ENCODE measurements at regions not wholly inside any gene's neighbourhood (a gene's known extent, or its start where the extent isn't known, plus 50 kb on each side); places are given as distances from the start of the nearest gene placed in this dataset.
A peak's percentile ranks its signal among the peaks of the same experiment; 100 is the strongest.
"Not testable (repeated sequence)": the region's sequence is repeated elsewhere in the genome, so short reads cannot be mapped to it uniquely, and the experiment has no call there.

DNA sequence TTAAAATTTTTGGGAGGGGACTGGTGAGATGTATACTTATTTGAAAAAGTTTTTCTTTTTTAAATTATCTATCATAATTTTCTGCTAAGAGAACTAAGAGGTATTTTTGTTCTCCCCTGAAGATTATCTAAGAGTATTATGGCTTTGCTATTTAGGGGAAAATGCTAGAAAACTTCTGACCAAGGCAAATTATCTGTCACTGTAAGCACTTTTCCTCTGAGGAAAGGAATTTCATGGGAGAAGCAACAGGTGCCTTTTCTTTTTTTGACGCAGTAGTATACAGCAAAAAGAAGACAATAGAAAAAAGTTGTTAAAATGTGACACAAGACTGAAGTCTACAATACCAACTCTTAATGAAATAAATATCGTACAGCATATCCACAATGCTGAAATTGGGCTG lies 201.6 kb upstream of the NANOGP8 start:
- H3K27ac ChIP-seq: no peak overlapping the region
- DNase-seq (ENCODE audit: low read depth, low spot score): no peak

DNA sequence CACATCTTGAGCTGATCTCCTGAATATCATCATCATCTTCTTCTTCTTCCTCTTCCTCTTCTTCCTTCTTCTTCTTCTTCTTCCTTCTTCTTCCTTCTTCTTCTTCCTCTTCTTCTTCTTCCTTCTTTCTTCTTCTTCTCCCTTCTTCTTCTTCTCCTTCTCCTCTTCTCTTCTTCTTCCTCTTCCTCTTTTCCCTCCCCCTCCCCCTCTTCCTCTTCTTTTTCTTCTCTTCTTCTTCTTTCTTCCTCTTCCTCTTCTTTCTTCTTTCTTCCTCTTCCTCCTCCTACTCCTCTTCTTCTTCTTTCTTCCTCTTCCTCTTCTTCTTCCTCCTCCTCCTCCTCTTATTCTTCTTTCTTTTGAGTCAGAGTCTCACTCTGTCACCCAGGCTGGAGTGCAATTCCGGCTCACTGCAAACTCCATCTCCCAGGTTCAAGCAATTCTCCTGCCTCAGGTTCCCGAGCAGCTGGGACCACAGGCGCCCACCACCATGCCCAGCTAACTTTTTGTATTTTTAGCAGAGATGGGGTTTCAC lies 197.9 kb upstream of the NANOGP8 start:
- DNase-seq (ENCODE audit: low read depth, low spot score): no peak
- H3K27ac ChIP-seq: no peak overlapping the region

- no peak overlapping the region for H3K27ac ChIP-seq
- DNase-seq (ENCODE audit: low read depth, low spot score): no peak
Observed at GRCh38 chr15:35281515-35281914, 196.4 kb upstream of the NANOGP8 start.

DNA sequence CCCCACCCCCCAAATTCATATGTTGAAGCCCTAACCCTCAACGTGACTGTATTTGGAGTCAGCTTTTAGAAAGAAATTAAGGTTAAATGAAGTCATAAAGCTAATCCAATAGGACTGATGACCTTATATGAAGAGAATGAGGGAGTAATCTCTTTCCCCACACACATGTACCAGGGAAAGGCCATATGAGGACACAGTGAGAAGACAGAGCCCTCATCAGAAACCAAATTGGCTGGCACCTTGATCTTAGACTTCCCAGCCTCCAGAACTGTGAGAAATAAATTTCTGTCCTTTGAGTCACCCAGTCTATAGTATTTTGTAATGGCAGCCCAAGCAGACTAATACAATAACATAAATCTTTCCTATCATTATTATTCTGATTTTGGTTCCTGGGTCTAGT lies 194.7 kb upstream of the NANOGP8 start:
- DNase-seq (ENCODE audit: low read depth, low spot score): no peak
- H3K27ac ChIP-seq: peak overlapping the region; percentile 17

GRCh38 chr15:35271371-35272043 lies 186.4 kb upstream of the NANOGP8 start:
- DNase-seq (ENCODE audit: low read depth, low spot score): no peak
- no peak overlapping the region for H3K27ac ChIP-seq

DNA sequence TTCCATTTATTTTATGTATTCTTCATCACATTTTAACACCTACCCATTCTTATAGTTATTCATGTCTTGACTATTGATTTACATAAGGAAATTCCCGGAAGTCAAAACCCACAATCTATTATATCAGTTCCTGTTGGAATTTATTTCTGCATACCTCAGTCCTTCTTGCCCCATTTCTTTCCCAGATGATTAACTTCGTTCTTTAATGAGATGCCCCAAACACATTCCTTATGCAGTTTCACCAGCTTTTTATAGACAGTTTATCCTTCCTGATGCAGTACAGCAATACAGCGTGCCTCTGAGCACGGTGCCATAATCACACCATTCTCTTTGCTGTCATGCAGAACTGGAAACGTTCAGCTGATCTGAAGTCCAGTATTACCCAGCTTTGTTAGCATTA lies 175.8 kb upstream of the NANOGP8 start:
- DNase-seq (ENCODE audit: low read depth, low spot score): no peak
- no peak overlapping the region for H3K27ac ChIP-seq

DNA sequence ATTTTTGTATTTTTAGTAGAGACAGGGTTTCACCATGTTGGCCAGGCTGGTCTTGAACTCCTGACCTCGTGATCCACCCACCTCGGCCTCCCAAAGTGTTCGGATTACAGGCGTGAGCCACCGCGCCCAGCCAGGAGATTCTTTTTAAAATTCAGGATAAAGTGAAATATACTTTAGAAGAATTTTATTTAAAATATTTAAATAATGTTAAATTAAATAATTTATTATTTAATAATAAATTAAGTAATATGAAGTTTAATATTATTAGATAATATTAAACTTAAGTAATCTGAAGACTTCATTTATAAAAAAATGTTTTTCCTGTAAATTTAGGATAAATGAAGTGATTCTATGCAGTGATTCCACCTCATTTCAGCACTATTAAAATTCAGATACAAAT lies 175.2 kb upstream of the NANOGP8 start:
- DNase-seq (ENCODE audit: low read depth, low spot score); H3K27ac ChIP-seq: not testable (repeated sequence)

DNA sequence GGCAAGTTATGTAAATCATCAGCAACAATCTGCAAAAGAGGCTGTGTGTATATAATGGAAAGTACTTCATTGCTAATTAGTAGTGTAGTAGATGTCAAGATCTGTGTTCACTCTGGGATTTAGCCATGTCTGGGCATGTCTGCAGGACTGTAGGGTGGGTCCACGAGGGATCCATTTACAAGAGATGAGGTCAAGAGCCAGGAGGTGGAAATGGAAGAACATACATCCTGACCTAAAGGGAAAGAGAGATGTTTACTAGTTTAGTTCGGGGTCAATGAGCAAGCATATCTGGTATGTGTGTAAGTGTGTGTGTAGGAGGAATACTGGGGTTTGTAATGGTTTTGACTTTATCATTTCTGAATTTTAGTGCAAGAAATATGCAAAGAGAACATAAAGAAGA lies 171.5 kb upstream of the NANOGP8 start:
- H3K27ac ChIP-seq: peak overlapping the region; percentile 46
- peak; percentile 18 for DNase-seq (ENCODE audit: low read depth, low spot score)

- peak overlapping the region; percentile 46 for H3K27ac ChIP-seq
- DNase-seq (ENCODE audit: low read depth, low spot score): no peak
Observed at GRCh38 chr15:35256141-35256540, 171.0 kb upstream of the NANOGP8 start.

GRCh38 chr15:35254908-35255307 lies 169.8 kb upstream of the NANOGP8 start:
- H3K27ac ChIP-seq; DNase-seq (ENCODE audit: low read depth, low spot score): not testable (repeated sequence)

- DNase-seq (ENCODE audit: low read depth, low spot score): no peak
- no peak overlapping the region for H3K27ac ChIP-seq
Observed at GRCh38 chr15:35254062-35254461, 169.0 kb upstream of the NANOGP8 start.

DNA sequence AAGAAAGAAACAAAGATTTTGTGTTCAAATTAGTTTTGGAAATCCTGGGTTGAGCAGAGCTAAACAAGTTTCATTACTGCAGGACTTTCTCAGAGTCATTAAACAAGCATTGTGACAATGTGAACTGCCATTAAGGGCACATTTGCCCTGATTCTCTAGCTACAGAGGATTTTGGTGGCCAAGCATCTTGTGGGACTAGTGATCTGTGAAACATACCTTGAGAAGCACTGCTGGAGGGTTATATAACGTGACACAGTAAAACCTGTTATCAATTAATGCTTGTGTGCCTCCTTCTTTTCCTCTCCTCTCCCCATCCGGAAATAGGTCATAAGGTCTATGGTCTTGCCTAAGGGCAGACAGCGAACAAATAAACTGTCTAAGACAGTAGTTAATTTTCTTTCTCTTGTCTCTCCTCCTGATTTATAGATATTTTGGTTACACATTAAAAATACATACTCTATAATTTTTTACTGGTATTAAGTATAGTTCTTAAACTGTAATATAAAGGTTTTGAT lies 167.3 kb upstream of the NANOGP8 start:
- no peak overlapping the region for H3K27ac ChIP-seq
- DNase-seq (ENCODE audit: low read depth, low spot score): no peak

DNA sequence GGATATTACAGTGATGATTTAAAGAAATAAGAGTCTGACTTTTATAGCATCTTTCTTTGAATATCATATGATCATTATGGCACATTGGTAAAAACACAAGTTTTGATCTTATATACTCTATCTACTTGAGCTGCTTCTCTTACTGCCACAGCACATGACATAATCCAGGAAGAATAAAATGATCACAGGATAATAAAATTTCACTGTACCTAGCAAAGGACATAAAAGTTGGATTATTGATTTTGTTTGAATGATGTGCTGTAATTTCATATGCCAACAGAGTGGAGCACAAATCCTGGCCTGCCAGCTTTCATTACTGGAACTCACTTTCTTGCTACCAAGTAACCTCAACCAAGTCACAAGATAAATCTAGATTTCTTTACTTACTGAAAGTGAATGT lies 162.1 kb upstream of the NANOGP8 start:
- no peak overlapping the region for H3K27ac ChIP-seq
- DNase-seq (ENCODE audit: low read depth, low spot score): no peak

GRCh38 chr15:35246451-35246850 lies 161.4 kb upstream of the NANOGP8 start:
- no peak overlapping the region for H3K27ac ChIP-seq
- DNase-seq (ENCODE audit: low read depth, low spot score): no peak

- not testable (repeated sequence) for H3K27ac ChIP-seq; DNase-seq (ENCODE audit: low read depth, low spot score)
Observed at GRCh38 chr15:35245681-35246080, 160.6 kb upstream of the NANOGP8 start.

DNA sequence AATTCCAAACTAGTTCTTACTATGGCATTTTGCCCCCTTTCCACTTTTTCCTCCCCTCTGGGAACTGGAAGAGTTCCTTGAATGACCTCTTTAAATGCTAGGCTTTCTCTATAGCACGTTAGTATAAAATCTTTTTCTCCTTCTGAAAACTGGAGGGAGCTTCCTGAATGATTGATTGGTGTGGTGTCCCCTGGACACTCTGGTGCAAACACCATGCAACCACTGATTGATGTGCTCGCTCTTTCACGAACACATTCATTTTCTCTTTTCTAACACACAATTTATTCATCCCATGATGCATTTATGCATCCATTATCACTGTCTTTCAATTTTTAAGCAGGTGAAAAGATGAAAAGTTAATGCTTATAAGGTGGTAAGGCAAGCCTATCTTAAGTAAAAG lies 159.1 kb upstream of the NANOGP8 start:
- no peak for DNase-seq (ENCODE audit: low read depth, low spot score)
- no peak overlapping the region for H3K27ac ChIP-seq

DNA sequence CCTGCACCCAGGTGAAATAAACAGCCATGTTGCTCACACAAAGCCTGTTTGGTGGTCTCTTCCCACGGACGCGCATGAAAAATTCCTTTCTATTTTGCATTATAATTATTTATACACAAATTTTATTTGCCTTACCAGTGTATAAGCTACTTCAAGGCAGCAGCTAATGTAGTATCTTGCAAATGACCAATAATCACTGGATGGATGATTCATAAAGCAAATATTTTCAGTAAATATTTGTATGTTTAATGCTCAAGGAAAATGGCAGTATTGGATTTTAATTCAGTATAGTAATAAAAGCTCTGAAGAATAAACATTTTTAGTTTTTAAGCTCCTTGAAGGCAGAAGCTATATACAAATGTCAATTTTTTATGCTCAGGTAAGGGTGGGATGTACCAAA lies 158.7 kb upstream of the NANOGP8 start:
- no peak overlapping the region for H3K27ac ChIP-seq
- DNase-seq (ENCODE audit: low read depth, low spot score): no peak

DNA sequence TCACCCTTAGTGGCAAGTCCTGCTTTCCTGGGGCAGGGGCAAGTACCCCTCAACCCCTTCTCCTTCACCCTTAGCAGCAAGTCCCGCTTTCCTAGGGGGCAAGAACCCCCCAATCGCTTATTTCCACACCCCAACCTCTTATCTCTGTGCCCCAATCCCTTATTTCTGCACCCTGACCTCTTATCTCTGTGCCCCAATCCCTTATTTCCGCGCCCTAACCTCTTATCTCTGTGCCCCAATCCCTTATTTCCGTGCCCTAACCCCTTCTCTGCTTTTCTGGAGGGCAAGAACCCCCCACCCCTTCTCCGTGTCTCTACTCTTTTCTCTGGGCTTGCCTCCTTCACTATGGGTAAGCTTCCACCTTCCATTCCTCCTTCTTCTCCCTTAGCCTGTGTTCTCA lies 154.6 kb upstream of the NANOGP8 start:
- not testable (repeated sequence) for DNase-seq (ENCODE audit: low read depth, low spot score); H3K27ac ChIP-seq

- DNase-seq (ENCODE audit: low read depth, low spot score); H3K27ac ChIP-seq: not testable (repeated sequence)
Observed at GRCh38 chr15:35238448-35238847, 153.4 kb upstream of the NANOGP8 start.

DNA sequence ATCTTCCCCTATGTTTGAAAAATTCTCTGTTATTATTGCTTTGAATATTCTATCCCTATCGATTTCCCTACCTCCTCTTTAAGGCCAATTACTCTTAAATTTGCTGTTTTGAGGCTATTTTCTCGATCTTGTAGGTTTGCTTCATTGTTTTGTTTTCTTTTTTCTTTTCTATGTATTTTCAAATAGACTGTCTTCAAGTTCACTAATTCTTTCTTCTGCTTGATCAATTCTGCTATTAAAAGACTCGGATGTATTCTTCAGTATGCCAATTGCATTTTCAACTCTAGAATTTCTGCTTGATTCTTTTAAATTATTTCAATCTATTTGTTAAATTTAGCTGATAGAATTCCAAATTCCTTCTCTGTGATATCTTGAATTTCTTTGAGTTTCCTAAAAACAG lies 144.0 kb upstream of the NANOGP8 start:
- no peak overlapping the region for H3K27ac ChIP-seq
- no peak for DNase-seq (ENCODE audit: low read depth, low spot score)

DNA sequence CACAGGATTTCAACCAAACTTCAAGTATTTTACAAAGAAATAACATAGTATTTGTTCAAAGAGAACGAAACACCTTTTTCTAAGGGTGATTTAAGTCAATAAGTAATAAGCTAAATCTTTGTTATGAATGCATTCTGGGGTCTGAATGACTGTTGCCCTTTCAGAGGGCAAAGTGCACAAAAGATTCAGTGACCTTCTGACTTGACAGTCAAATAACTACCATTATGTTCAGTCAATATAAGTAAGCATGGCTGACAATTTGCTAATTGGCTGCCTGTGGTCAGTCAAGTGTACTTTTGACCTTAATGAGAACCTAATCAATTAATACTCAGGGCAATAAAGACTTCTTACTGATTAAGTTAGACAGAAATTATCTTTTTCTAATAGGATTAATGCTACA lies 133.1 kb upstream of the NANOGP8 start:
- no peak overlapping the region for H3K27ac ChIP-seq
- no peak for DNase-seq (ENCODE audit: low read depth, low spot score)

- no peak overlapping the region for H3K27ac ChIP-seq
- no peak for DNase-seq (ENCODE audit: low read depth, low spot score)
Observed at GRCh38 chr15:35215093-35215492, 130.0 kb upstream of the NANOGP8 start.
